ENCODE measurements at regions not wholly inside any gene's neighbourhood (a gene's known extent, or its start where the extent isn't known, plus 50 kb on each side); places are given as distances from the start of the nearest gene placed in this dataset.
"Not testable (repeated sequence)": the region's sequence is repeated elsewhere in the genome, so short reads cannot be mapped to it uniquely, and the experiment has no call there.

GRCh38 chr2:199216253-199216652 lies 241.5 kb downstream of the SATB2 start:
- no peak for FAIRE-seq

- FAIRE-seq, result no peak
Observed at GRCh38 chr2:199207011-199207410, 250.7 kb downstream of the SATB2 start.

GRCh38 chr2:199206536-199206935 lies 251.2 kb downstream of the SATB2 start:
- FAIRE-seq, result no peak

- no peak for FAIRE-seq
Observed at GRCh38 chr2:199202964-199203363, 254.8 kb downstream of the SATB2 start.

- no peak for FAIRE-seq
Observed at GRCh38 chr2:199201539-199201938, 256.2 kb downstream of the SATB2 start.

- no peak for FAIRE-seq
Observed at GRCh38 chr2:199199797-199200196, 257.9 kb downstream of the SATB2 start.

- FAIRE-seq, result no peak
Observed at GRCh38 chr2:199197448-199197847, 260.3 kb downstream of the SATB2 start.

- FAIRE-seq, result no peak
Observed at GRCh38 chr2:199196686-199197085, 261.1 kb downstream of the SATB2 start.

GRCh38 chr2:199195927-199196502 lies 261.7 kb downstream of the SATB2 start:
- no peak for FAIRE-seq

GRCh38 chr2:199191461-199191860 lies 266.3 kb downstream of the SATB2 start:
- no peak for FAIRE-seq

GRCh38 chr2:199189229-199189628 lies 268.5 kb downstream of the SATB2 start:
- no peak for FAIRE-seq

GRCh38 chr2:199186301-199186751 lies 271.4 kb downstream of the SATB2 start:
- FAIRE-seq, result no peak

- FAIRE-seq, result not testable (repeated sequence)
Observed at GRCh38 chr2:199185174-199185573, 272.6 kb downstream of the SATB2 start.

- no peak for FAIRE-seq
Observed at GRCh38 chr2:199163613-199164458, 293.9 kb downstream of the SATB2 start.

- FAIRE-seq, result no peak
Observed at GRCh38 chr2:199160677-199161465, 296.9 kb downstream of the SATB2 start.

GRCh38 chr2:199160081-199160480 lies 297.7 kb downstream of the SATB2 start:
- FAIRE-seq, result no peak

GRCh38 chr2:199148076-199148845 lies 309.5 kb downstream of the SATB2 start:
- FAIRE-seq, result no peak

- FAIRE-seq, result no peak
Observed at GRCh38 chr2:199147216-199147615, 310.5 kb downstream of the SATB2 start.

GRCh38 chr2:199144546-199144945 lies 313.2 kb downstream of the SATB2 start:
- no peak for FAIRE-seq

GRCh38 chr2:199144036-199144435 lies 313.7 kb downstream of the SATB2 start:
- no peak for FAIRE-seq

GRCh38 chr2:199136681-199137080 lies 321.1 kb downstream of the SATB2 start:
- no peak for FAIRE-seq

- FAIRE-seq, result no peak
Observed at GRCh38 chr2:199136242-199136641, 321.5 kb downstream of the SATB2 start.

GRCh38 chr2:199131876-199132275 lies 325.9 kb downstream of the SATB2 start:
- FAIRE-seq, result no peak
